ENCODE measurements at regions not wholly inside any gene's neighbourhood (a gene's known extent, or its start where the extent isn't known, plus 50 kb on each side); places are given as distances from the start of the nearest gene placed in this dataset.

DNA sequence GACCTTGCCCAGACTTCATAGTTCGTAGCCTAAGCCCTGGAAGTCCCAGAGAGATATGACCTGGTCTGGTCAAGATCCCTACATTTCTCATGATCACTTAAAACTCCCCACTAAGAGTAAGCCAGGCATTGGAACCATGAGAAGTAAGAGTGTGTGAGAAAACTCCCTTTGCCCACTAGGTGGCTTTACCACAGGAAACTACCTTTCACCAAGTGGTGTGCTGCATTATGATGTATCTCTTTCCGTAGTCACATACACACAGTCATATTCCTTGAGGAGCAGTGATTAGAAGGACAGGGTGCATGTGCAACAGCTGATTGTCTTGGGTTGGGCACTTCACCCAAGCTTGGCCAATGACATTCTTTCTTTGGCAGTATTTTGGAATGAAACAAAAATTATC lies 639.3 kb downstream of the KCNJ2 start:
- DNase-seq = no peak

DNA sequence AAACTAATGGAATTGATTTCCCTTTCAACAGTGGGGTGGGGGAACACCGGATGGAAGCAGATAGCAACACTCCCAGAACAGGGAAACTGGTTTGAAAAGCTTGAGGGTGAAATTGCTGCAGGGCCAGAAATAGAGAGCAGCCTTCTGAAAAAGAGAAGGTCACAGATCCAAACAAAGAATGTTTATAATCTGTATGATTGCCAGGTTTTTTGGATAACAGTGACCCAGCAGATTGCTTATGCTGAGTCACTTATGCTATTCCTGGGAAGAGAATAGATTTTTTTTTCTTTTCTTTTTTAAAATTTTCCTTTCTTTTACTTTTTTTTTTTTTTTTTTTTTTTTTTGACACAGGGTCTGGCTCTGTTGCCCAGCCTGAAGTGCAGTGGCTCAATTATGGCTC lies 641.3 kb downstream of the KCNJ2 start:
- no peak for DNase-seq

- no peak for DNase-seq
These were observed 644.1 kb downstream of the KCNJ2 start for GRCh38 chr17:70813355-70813930.

DNA sequence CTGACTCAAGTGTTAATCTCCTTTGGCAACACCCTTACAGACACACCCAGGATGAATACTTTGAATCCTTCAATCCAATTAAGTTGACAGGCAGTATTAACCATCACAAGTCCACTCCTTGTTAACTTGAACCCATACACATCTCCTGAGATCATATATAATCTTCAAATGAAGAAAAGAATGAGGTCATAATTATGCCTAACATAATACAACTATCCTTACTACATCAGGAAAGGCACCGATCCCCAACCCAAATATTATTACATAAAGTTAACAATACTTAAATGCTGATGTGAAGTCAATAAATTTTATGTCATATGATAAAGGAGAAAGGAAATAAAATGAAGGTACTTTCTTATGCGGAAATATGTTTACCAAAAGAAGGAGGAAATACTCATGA lies 649.9 kb downstream of the KCNJ2 start:
- no peak for DNase-seq

DNA sequence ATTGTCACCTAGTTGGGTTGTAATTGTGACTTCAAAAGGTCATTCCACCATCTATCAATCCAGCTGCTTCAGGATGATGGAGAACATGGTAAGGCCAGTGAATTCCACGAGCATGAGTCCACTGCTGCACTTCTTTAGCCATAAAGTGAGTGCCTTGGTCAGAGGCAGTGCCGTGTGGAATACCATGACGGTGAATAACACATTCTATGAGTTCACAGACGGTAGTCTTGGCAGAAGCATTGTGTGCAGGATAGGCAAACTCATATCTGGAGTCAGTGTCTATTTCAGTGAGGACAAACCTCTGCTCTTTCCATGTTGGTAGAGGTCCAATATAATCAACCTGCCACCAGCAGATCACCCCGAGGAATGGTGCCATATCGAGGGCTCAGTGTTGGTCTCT lies 650.9 kb downstream of the KCNJ2 start:
- DNase-seq = no peak

GRCh38 chr17:70825321-70826125 lies 656.2 kb downstream of the KCNJ2 start:
- peak in 1 of 4 experiments; percentile 3 for DNase-seq

GRCh38 chr17:70829876-70830275 lies 660.5 kb downstream of the KCNJ2 start:
- DNase-seq = no peak

- no peak for DNase-seq
These were observed 664.7 kb downstream of the KCNJ2 start for GRCh38 chr17:70834039-70834438.

- no peak for DNase-seq
These were observed 679.5 kb downstream of the KCNJ2 start for GRCh38 chr17:70848785-70849184.

DNA sequence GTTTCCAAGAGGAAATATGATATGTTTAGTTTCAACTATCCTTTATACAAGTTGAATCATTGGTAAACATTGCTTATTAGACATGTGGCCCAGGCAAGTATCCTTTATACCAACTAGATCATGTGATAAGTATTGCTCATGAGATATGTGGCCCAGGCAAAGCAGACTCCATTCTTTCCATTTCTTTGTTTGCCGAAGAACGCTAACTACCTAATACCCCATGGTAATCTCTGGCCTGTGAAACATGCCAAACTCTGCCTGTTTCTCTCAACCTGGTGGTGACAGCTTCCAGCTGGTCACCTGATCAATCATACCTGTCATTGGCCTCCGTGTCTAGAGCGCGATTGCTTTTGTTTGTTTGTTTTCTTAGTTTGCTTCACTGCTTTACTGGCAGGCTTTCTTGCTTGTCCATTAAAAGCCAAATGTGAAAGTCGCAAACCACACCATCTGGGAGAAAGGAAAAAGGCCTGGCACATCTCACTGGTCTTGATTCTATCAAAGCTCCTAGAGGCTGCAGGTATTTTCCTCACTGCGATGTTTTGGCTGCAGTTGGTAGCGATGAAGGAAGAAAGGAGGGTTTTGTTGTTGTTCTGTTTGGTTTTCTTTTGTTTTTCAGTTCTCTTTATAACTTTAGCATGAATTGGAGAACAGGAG lies 686.2 kb downstream of the KCNJ2 start:
- DNase-seq = no peak

GRCh38 chr17:70857351-70857750 lies 688.0 kb downstream of the KCNJ2 start:
- no peak for DNase-seq

GRCh38 chr17:70859829-70860228 lies 690.5 kb downstream of the KCNJ2 start:
- no peak for DNase-seq

- DNase-seq = no peak
These were observed 693.0 kb downstream of the KCNJ2 start for GRCh38 chr17:70862295-70862694.

DNA sequence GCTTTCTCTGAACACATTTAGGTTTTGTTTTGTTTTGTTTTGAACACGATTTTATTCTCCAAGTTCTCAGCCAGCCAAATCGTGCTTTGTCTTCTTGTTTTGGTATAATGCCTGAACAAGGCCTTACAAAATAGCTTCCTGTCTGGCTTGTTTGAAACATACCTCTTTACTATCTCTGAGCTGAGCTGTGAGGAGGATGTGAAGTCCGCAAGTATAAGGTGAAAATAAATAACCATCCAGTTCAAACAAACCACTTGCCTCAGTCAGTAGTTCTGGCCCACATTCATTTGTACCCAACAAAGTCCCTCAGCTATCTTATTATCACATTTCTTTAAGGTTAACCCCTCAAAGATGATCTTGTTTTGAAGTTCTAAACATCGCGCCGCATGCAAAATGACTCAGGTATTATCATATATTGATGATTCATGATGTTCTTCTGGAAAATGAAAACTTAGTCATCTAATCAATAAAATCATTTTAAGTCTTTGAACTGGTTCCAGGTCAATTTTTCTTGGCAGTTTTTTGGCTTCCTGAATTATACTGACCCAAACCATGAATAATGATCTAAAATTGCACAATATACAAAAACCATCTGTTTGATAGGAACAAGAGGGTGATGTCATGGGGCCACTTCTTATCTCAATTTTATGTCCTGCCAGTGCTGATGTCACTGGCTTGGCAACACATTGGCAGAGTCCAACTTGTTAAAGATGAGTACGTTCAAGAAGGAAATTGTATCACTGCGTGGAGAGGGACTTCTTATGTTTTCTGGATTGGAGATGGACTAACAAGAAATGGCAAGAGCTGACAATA lies 694.3 kb downstream of the KCNJ2 start:
- no peak for DNase-seq

DNA sequence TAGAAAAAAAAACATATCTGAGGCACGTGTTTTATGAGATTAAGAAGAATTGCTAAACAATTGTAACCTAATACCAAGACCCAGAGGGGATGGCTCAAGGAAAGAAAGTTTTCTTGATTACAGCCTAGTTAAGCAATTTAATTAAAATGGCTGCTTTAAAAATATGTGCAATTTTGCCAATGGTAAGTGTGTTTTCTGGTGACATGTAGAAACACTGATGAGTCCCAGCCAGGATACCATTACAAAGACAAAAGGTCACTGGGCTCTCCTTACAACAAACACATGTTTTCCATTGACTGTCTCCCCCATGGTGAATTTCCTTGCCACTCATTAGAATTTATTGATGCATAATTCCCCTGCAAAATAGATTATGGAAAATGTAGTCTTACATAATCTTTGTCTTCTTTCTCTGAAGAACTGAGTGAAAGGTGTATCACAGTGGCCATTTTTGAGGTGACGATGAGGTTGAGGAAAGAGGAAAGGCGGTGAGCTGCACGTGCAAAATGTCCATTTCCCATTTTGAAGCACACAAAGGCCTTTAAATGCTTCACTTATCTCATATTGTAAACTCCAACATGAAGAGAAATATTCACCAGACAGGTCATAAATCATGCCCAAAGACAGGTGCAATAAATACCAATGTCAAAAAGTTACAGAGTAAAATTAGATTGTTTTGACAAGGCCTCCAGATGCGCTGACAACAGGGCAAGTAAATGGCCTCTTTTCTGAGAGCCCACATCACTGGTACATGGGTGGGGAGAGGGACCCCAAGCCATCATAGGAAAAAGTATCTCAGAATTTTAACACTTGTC lies 696.9 kb downstream of the KCNJ2 start:
- DNase-seq = no peak

GRCh38 chr17:70868149-70868548 lies 698.8 kb downstream of the KCNJ2 start:
- no peak for DNase-seq

DNA sequence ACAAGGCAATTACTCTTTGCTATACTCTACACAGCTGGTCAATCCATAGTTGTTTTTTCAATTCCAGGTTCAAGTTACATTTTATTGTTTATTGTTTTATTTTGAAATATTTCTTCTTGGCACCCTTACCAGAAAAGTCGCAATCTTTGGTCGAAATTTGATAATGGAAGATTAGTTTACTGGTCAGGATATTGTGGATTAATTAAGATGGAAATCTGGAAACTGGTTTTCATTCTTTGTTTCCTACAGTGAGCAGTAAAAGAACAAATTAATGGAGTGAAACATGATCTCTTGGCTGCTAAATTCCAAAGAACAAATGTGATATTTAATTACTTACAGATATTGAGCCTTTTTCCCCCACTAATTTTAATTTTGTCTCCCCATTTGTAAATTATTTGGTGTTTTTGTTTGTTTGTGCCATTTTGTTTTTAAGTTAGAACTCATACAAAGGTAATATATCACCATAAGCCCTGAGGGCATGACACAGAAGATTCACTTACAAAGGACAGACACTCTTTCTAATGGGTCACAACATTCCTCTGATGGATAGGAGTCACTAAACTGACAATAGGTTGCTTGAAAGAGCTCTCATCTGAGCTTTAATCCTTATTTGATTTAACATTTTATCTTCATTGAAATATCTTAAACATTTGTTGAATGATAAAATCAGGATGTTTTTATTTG lies 700.2 kb downstream of the KCNJ2 start:
- DNase-seq = no peak

DNA sequence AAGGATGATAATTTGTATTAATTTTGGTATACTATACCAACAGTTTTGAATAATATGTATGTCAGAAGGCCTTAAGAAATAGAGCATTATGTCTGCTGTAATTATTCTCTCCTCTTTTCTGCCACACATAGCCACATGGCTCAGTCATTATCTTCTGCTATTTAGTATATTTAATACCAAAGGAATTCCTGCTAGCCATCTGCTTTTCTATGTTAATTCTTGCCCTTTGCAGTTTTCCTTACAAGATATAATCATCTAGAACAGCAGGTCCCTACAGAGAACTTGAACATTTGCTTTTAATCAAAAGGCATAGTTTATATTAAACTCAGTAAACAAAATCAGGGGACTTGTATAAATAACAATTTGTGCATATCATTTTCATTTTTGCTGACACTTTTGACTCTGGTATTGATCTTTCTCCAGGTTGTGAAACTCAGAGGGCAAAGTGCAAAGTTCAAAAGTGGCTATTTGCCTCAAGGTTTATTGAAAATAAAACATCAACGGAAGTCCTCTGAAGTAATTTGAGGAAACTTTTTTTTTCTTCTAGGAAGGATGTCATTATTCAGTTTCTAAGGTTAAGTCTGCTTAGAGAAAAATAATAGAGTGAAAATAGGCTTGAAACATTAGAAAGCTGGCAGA lies 702.0 kb downstream of the KCNJ2 start:
- DNase-seq = no peak

GRCh38 chr17:70872103-70872502 lies 702.8 kb downstream of the KCNJ2 start:
- no peak for DNase-seq

DNA sequence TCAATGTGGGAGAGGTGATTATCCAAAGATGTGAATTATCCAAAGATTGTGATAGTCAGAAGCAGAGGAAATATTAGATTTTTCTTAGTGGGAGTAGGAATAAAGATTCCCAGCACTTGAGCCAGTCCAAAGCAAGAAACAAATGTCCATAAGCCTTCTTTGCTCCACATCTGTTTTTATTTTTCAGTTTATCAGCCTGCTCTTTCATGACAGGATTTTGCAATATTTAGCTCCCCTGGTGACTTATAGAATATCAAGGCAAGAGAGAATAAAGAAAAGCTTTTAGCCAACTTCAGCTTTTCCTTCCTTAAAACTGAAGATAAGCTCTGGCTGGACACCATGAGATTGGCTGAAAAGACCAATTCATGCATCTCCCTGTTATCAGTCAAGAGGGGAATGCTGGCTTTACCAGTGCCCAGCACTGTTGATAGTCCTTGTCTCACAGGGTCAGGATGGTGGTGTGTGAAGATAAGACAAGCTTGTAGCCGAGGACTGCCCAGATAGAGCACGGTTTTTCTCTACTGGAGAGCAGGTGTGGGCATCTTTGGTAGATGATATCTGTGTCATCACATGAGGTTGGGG lies 706.5 kb downstream of the KCNJ2 start:
- no peak for DNase-seq

GRCh38 chr17:70878879-70879278 lies 709.5 kb downstream of the KCNJ2 start:
- no peak for DNase-seq
